IPS-15b (cell line): ENCODE measurements at regions not wholly inside any gene's neighbourhood (a gene's known extent, or its start where the extent isn't known, plus 50 kb on each side); places are given as distances from the start of the nearest gene placed in this dataset.
"Not testable (repeated sequence)": the region's sequence is repeated elsewhere in the genome, so short reads cannot be mapped to it uniquely, and the experiment has no call there.

Experiments used
- H3K27me3 ChIP-seq: one replicate; pipeline ENCODE4 v1.6.1; 2013; ENCODE audit warnings: low read length; ENCODE audit not compliant: control insufficient read depth, insufficient read depth
- H3K36me3 ChIP-seq: one replicate; pipeline ENCODE4 v1.6.1; 2013; ENCODE audit warnings: low read length; ENCODE audit not compliant: control insufficient read depth, insufficient read depth
- H3K4me1 ChIP-seq: one replicate; pipeline ENCODE4 v1.6.1; 2013; ENCODE audit warnings: mild to moderate bottlenecking, low read length; ENCODE audit not compliant: control insufficient read depth, insufficient read depth
- H3K4me3 ChIP-seq: one replicate; pipeline ENCODE4 v1.5.1; 2013; ENCODE audit warnings: low read depth, low read length
- H3K9ac ChIP-seq: one replicate; pipeline ENCODE4 v1.6.1; 2013; ENCODE audit warnings: low read depth, mild to moderate bottlenecking, low read length
- H3K9me3 ChIP-seq: one replicate; pipeline ENCODE4 v1.6.1; 2013; ENCODE audit warnings: mild to moderate bottlenecking, low read length; ENCODE audit not compliant: control insufficient read depth, insufficient read depth

DNA sequence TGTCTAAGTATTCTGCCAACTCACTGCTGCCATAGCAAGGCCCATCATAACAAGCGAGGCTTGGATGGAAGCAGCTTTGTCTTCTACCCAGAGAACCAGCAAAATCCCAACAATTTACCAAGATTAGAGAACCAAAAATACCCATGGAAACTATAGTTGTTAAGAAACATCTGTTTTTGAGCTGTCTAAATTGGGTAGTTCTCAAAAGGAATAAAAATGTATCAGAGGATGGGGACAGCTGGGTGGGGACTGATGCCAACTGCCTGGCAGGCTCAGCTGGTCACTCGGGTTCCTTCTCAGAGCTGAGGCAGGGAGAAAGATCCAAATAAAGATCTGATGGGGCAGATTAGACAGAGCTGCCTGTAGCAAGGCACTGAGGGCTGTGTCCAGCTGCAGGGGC lies 85.9 kb upstream of the GRK3 start:
- no peaks in the 10 kb centered on the region for H3K9me3 ChIP-seq
- H3K4me1 ChIP-seq: no peaks in the 10 kb centered on the region
- H3K27me3 ChIP-seq: no peaks in the 10 kb centered on the region
- H3K9ac ChIP-seq: no peak overlapping the region
- no peaks in the 10 kb centered on the region for H3K36me3 ChIP-seq
- H3K4me3 ChIP-seq: no peak overlapping the region

DNA sequence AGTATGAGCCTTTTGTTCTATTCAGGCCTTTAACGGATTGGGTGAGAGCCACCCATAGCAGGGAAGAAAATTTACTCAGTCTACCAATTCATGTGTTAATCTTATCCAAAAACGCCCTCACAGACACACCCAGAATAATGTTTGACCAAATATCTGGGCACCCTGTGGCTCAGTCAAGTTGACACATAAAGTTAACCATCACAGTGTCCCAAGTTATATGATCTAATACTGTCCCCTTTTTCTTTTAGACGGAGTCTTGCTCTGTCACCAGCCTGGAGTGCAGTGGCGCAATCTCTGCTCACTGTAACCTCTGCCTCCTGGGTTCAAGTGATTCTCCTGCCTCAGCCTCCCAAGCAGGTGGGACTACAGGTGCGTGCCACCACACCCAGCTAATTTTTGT lies 83.6 kb upstream of the GRK3 start:
- not testable (repeated sequence) for H3K9me3 ChIP-seq, H3K9ac ChIP-seq, H3K4me1 ChIP-seq, H3K27me3 ChIP-seq, H3K4me3 ChIP-seq, H3K36me3 ChIP-seq

DNA sequence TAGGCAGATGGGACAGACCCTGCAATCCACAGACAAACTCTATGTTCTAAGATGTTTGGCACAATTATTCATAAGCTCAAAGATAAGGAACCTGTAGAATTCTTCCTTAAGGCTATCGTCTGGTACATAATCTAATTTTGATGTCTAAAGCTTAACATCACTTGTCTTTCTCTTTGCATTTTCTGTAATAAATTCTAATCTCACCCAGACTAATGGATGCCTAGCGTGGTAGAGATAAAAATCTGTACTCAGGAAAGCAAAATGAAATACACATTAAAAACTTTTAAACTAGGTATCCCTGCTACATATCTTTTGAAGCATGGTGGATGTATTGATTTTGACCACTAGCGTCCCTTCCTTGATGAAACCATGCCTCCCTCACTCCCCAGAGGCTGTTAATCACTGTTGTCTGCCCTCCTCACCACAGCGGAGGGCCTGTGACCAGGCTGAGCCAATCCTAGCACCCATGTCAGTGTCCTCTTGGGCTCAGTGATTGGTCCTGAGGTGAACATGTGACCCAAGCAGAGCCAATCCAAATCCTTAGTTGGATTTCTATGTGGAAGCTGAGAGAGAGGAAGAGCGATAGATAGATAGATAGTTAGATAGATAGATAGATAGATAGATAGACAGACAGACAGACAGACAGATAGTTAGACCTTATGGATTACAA lies 82.2 kb upstream of the GRK3 start:
- Histone ChIP-seq H3K4me3 (no peak overlapping the region), H3K9ac (no peak overlapping the region), H3K4me1 (no peaks in the 10 kb centered on the region), H3K9me3 (no peaks in the 10 kb centered on the region), H3K27me3 (no peaks in the 10 kb centered on the region), H3K36me3 (peaks cover 4% of the 10 kb centered on the region)

- H3K9ac ChIP-seq: no peak overlapping the region
- H3K4me1 ChIP-seq: no peaks in the 10 kb centered on the region
- H3K4me3 ChIP-seq: no peak overlapping the region
- H3K9me3 ChIP-seq: no peaks in the 10 kb centered on the region
- H3K36me3 ChIP-seq: peaks cover 4% of the 10 kb centered on the region
- no peaks in the 10 kb centered on the region for H3K27me3 ChIP-seq
Measured at GRCh38 chr22:25482868-25483639, 81.4 kb upstream of the GRK3 start.

GRCh38 chr22:25483931-25484330 lies 80.5 kb upstream of the GRK3 start:
- Histone ChIP-seq H3K27me3 (no peaks in the 10 kb centered on the region), H3K9ac (no peak overlapping the region), H3K4me1 (no peaks in the 10 kb centered on the region), H3K36me3 (peaks cover 4% of the 10 kb centered on the region), H3K9me3 (no peaks in the 10 kb centered on the region), H3K4me3 (no peak overlapping the region)

GRCh38 chr22:25484521-25485315 lies 79.8 kb upstream of the GRK3 start:
- no peaks in the 10 kb centered on the region for H3K9me3 ChIP-seq
- H3K36me3 ChIP-seq: peaks cover 4% of the 10 kb centered on the region
- H3K4me1 ChIP-seq: no peaks in the 10 kb centered on the region
- H3K9ac ChIP-seq: no peak overlapping the region
- no peak overlapping the region for H3K4me3 ChIP-seq
- H3K27me3 ChIP-seq: no peaks in the 10 kb centered on the region

GRCh38 chr22:25485626-25486545 lies 78.6 kb upstream of the GRK3 start:
- H3K4me1 ChIP-seq: no peaks in the 10 kb centered on the region
- peaks cover 4% of the 10 kb centered on the region for H3K36me3 ChIP-seq
- no peak overlapping the region for H3K4me3 ChIP-seq
- no peaks in the 10 kb centered on the region for H3K9me3 ChIP-seq
- no peaks in the 10 kb centered on the region for H3K27me3 ChIP-seq
- H3K9ac ChIP-seq: no peak overlapping the region

DNA sequence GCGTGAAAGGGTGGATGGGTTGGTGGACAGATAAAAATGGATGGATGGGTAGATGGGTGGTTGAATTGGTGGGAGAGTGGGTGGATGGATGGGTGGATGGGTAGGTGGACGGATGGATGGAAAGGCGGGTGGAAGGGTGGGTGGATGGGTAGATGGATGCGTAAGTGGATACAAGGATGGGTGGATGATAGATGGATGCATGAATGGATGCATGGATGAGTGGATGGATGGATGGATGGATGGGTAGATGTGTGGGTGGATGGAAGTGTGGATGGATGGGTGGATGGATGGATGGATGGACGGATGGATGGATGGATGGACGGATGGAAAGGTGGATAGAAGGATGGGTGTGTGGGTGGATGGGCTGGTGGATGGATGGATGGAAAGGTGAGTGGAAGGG lies 77.0 kb upstream of the GRK3 start:
- Histone ChIP-seq H3K9ac (no peak overlapping the region), H3K27me3 (no peaks in the 10 kb centered on the region), H3K9me3 (no peaks in the 10 kb centered on the region), H3K36me3 (peaks cover 4% of the 10 kb centered on the region), H3K4me3 (no peak overlapping the region), H3K4me1 (no peaks in the 10 kb centered on the region)

- Histone ChIP-seq H3K9ac (no peak overlapping the region), H3K4me1 (no peaks in the 10 kb centered on the region), H3K9me3 (no peaks in the 10 kb centered on the region), H3K36me3 (peaks cover 4% of the 10 kb centered on the region), H3K4me3 (no peak overlapping the region), H3K27me3 (no peaks in the 10 kb centered on the region)
Measured at GRCh38 chr22:25488244-25489020, 76.0 kb upstream of the GRK3 start.

DNA sequence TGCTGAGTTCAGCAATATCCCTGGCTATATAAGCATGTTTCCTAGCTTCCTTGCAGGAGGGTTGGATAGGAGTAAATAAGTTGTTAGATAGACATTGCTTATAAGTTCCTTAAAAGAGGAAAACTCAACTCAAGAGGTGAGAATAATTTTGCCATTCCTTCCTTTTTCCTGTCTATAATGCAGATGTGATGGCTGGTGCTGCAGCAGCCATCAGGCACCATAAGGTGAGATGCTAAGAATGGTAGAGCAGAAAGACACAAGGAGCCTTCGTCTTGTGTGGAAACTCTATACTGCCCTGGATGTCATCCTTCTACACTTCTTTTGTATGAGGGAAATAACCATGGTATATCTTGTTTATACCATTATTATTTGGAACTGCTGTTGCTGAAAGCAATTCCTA lies 74.5 kb upstream of the GRK3 start:
- no peaks in the 10 kb centered on the region for H3K36me3 ChIP-seq
- H3K27me3 ChIP-seq: no peaks in the 10 kb centered on the region
- no peak overlapping the region for H3K9ac ChIP-seq
- H3K4me1 ChIP-seq: no peaks in the 10 kb centered on the region
- H3K9me3 ChIP-seq: no peaks in the 10 kb centered on the region
- H3K4me3 ChIP-seq: no peak overlapping the region

DNA sequence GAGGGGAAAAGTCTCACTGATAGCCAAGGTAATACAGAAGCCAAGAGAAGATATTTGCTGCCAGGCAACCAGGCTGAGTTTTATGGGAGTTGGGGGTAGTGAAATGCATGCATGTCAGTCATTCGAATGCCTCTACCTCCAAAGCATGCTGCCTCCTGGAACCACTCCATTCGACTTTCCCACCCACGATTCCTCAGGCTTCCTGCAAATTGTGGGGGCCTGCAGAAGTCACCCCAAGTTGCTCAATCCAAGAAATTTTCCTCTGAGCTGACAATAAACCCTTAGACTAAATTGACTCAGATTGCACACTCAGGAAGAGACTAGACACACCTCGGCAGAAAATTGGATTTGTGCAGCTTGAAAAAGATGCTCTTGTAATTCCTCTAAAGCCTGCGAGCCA lies 73.6 kb upstream of the GRK3 start:
- no peaks in the 10 kb centered on the region for H3K36me3 ChIP-seq
- H3K9ac ChIP-seq: no peak overlapping the region
- no peaks in the 10 kb centered on the region for H3K9me3 ChIP-seq
- H3K27me3 ChIP-seq: no peaks in the 10 kb centered on the region
- no peak overlapping the region for H3K4me3 ChIP-seq
- H3K4me1 ChIP-seq: no peaks in the 10 kb centered on the region
